Left ventricle myocardium inferior (tissue), 1 donor: ENCODE measurements at regions not wholly inside any gene's neighbourhood (a gene's known extent, or its start where the extent isn't known, plus 50 kb on each side); places are given as distances from the start of the nearest gene placed in this dataset.

Experiments used
- DNase-seq: peaks from one replicate; pipeline ENCODE4 v3.0.0-alpha.2; 2020
- H3K27ac ChIP-seq: fragments of 200-600 bp; replicated peaks from 2 replicates; pipeline ENCODE4 v1.8.0; 2021
- H3K27me3 ChIP-seq: fragments of 200-600 bp; 2 replicates; pipeline ENCODE4 v1.8.0; 2021; ENCODE audit warnings: low read depth
- H3K36me3 ChIP-seq: fragments of 200-600 bp; 2 replicates; pipeline ENCODE4 v1.8.0; 2021
- H3K4me1 ChIP-seq: fragments of 200-600 bp; 2 replicates; pipeline ENCODE4 v1.8.0; 2021
- H3K4me3 ChIP-seq: fragments of 200-600 bp; 2 replicates; pipeline ENCODE4 v1.8.0; 2021; ENCODE audit warnings: mild to moderate bottlenecking, moderate library complexity
- H3K9me3 ChIP-seq: fragments of 200-600 bp; replicated peaks from 2 replicates; pipeline ENCODE4 v1.8.0; 2021
- CTCF ChIP-seq: fragments of 200-600 bp; IDR thresholded peaks from 2 replicates; pipeline ENCODE4 v1.8.0; 2021; ENCODE audit warnings: antibody characterized with exemption, mild to moderate bottlenecking, borderline replicate concordance
- intact Hi-C: fragments of 100-400 bp; cut with micrococcal nuclease; formaldehyde crosslinking; loops from one replicate; pipeline ENCODE4 v1.11.0; 2022
- donor health status: DM: no; HTN: yes; CAD: no; lungs with severe emphysema.

GRCh38 chr9:80125731-80126264 lies 554.0 kb downstream of the TLE4 start:
- TF ChIP-seq CTCF = no peak
- Histone ChIP-seq H3K36me3 (no peaks in the 10 kb centered on the region), H3K4me1 (no peaks in the 10 kb centered on the region), H3K27me3 (peaks cover 8% of the 10 kb centered on the region), H3K9me3 (peaks cover 6% of the 10 kb centered on the region), H3K27ac (no peak overlapping the region), H3K4me3 (no peak overlapping the region)
- DNase-seq = no peak
- intact Hi-C loops = no loop called here

GRCh38 chr9:80117031-80117430 lies 545.3 kb downstream of the TLE4 start:
- no peak overlapping the region for H3K27ac ChIP-seq
- H3K36me3 ChIP-seq = no peaks in the 10 kb centered on the region
- TF ChIP-seq CTCF = no peak
- peaks cover 30% of the 10 kb centered on the region for H3K9me3 ChIP-seq
- no peaks in the 10 kb centered on the region for H3K27me3 ChIP-seq
- no peak for DNase-seq
- no peaks in the 10 kb centered on the region for H3K4me1 ChIP-seq
- no peak overlapping the region for H3K4me3 ChIP-seq
- intact Hi-C loops = no loop called here

DNA sequence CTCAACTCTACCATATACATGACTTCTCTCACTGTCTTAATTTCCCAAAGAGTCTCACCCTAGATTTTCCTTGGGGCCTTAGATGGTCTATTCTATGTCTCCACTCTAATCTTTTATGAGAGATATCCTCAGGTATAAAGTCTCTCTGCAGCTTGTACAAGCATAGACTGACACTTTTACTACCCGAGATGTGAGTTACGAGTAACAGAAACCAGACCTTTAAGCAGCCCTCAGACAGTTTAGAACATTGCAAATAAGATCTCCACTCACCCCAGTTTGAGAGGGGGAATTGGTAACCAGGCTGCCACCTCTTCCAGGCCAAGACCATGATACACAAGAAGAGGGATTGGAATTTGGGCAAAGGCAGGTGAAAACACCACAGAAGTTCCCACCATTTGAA lies 542.5 kb downstream of the TLE4 start:
- Histone ChIP-seq H3K36me3 (no peaks in the 10 kb centered on the region), H3K9me3 (peaks cover 26% of the 10 kb centered on the region), H3K4me1 (no peaks in the 10 kb centered on the region), H3K27me3 (no peaks in the 10 kb centered on the region), H3K27ac (no peak overlapping the region), H3K4me3 (no peak overlapping the region)
- intact Hi-C loops = no loop called here
- no peak for DNase-seq
- TF ChIP-seq CTCF = no peak

DNA sequence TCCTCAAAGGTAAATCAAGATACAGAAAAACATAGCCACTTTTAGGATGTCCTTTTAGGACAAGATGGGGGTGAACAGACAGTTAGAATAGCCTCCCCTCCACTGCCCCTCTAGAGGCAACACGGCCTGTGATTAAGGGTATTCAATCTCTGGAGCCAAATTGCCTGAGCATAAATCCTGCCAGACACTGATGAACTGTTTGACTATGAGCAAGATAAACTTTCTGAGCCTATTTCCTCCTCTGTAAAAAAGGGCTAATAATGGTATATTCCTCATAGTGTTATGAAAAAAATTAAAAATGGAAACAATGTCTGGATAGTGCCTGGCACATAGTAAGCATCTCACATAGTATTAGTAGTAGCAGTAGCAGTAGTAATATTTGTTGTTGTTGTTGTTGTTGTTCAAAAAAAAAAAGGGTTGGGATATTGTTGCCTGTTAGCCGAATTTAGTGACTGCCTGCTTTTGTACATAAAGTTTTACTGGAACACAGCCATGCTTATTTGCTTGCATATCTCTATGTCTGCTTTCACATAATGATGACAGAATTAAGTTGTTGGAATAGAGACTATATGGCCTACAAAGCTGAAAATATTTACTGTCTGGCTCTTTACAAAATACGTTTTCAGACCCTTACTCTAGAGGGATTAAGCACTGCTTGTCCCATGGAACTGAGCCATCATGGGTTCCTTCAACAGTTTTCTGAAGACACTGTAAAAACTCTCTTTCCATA lies 536.3 kb downstream of the TLE4 start:
- Histone ChIP-seq H3K9me3 (peaks cover 6% of the 10 kb centered on the region), H3K36me3 (no peaks in the 10 kb centered on the region), H3K27ac (no peak overlapping the region), H3K27me3 (peaks cover 7% of the 10 kb centered on the region), H3K4me1 (no peaks in the 10 kb centered on the region), H3K4me3 (no peak overlapping the region)
- intact Hi-C loops = no loop called here
- no peak for DNase-seq
- no peak for TF ChIP-seq CTCF

DNA sequence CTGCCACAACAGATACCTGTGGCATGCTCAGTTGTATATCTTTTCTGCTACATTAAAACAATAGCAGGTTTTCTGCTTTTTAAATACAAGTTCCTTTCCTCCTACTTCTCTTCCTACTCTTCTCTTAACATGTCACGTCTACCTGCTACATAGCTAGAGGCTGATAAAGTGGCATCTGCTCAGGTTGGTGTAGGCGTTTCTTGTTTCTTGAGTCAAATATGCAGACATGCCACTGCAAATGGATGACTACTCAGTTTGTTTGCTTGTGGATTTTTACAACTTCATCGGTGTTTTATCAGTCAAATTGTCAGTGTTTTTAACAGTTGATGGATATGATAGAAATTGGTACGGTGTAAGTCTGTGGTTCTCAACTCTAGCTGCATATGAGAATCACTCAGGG lies 525.7 kb downstream of the TLE4 start:
- intact Hi-C loops = no loop called here
- Histone ChIP-seq H3K27me3 (no peaks in the 10 kb centered on the region), H3K9me3 (no peaks in the 10 kb centered on the region), H3K36me3 (no peaks in the 10 kb centered on the region), H3K4me3 (no peak overlapping the region), H3K27ac (no peak overlapping the region), H3K4me1 (no peaks in the 10 kb centered on the region)
- TF ChIP-seq CTCF = no peak
- no peak for DNase-seq
